GM18867 (cell line): ENCODE measurements at regions not wholly inside any gene's neighbourhood (a gene's known extent, or its start where the extent isn't known, plus 50 kb on each side); places are given as distances from the start of the nearest gene placed in this dataset.
"Not testable (repeated sequence)": the region's sequence is repeated elsewhere in the genome, so short reads cannot be mapped to it uniquely, and the experiment has no call there.

Source experiments
- ATAC-seq: cut with Tn5 transposase; IDR thresholded peaks from one replicate; pipeline ENCODE4 v1.9.1; 2021; ENCODE audit warnings: mild to moderate bottlenecking, moderate library complexity; ENCODE audit not compliant: unreplicated experiment

GRCh38 chr17:64800987-64801386, 118.3 kb downstream of the LRRC37A3 start:
- not testable (repeated sequence) for ATAC-seq

- not testable (repeated sequence) for ATAC-seq
These were observed 118.8 kb downstream of the LRRC37A3 start for GRCh38 chr17:64800361-64800895.

GRCh38 chr17:64799543-64800188, 119.6 kb downstream of the LRRC37A3 start:
- ATAC-seq = not testable (repeated sequence)

- not testable (repeated sequence) for ATAC-seq
These were observed 120.3 kb downstream of the LRRC37A3 start for GRCh38 chr17:64798961-64799360.

GRCh38 chr17:64798489-64798790, 120.8 kb downstream of the LRRC37A3 start:
- not testable (repeated sequence) for ATAC-seq

GRCh38 chr17:64797746-64798488, 121.4 kb downstream of the LRRC37A3 start:
- ATAC-seq = not testable (repeated sequence)

- ATAC-seq = not testable (repeated sequence)
These were observed 123.9 kb downstream of the LRRC37A3 start for GRCh38 chr17:64795342-64795741.

- not testable (repeated sequence) for ATAC-seq
These were observed 124.6 kb downstream of the LRRC37A3 start for GRCh38 chr17:64794548-64795274.

GRCh38 chr17:64794113-64794512, 125.2 kb downstream of the LRRC37A3 start:
- ATAC-seq = not testable (repeated sequence)

GRCh38 chr17:64792793-64793575, 126.3 kb downstream of the LRRC37A3 start:
- ATAC-seq = not testable (repeated sequence)

GRCh38 chr17:64792276-64792675, 127.0 kb downstream of the LRRC37A3 start:
- not testable (repeated sequence) for ATAC-seq

- ATAC-seq = not testable (repeated sequence)
These were observed 127.6 kb downstream of the LRRC37A3 start for GRCh38 chr17:64791691-64792090.

- not testable (repeated sequence) for ATAC-seq
These were observed 128.1 kb downstream of the LRRC37A3 start for GRCh38 chr17:64791226-64791625.

- ATAC-seq = not testable (repeated sequence)
These were observed 128.6 kb upstream of the SMURF2 start for GRCh38 chr17:64790690-64791089.

- ATAC-seq = not testable (repeated sequence)
These were observed 128.1 kb upstream of the SMURF2 start for GRCh38 chr17:64790193-64790592.

- not testable (repeated sequence) for ATAC-seq
These were observed 126.9 kb upstream of the SMURF2 start for GRCh38 chr17:64789061-64789445.

GRCh38 chr17:64788286-64789060, 126.4 kb upstream of the SMURF2 start:
- ATAC-seq = no peak

GRCh38 chr17:64787921-64788271, 125.8 kb upstream of the SMURF2 start:
- no peak for ATAC-seq

GRCh38 chr17:64787255-64787920, 125.3 kb upstream of the SMURF2 start:
- no peak for ATAC-seq
